Tibial nerve (tissue), 4 donors: ENCODE measurements at regions not wholly inside any gene's neighbourhood (a gene's known extent, or its start where the extent isn't known, plus 50 kb on each side); places are given as distances from the start of the nearest gene placed in this dataset.

Experiments used
- EP300 ChIP-seq, 2 donors: sonication (generic); formaldehyde crosslinking; IDR thresholded peaks; one replicate each; pipeline ENCODE4 v1.6.1; 2017; ENCODE audit warnings: antibody characterized with exemption in 2 of 2, mild to moderate bottlenecking in 1 of 2
- TF ChIP-seq, protein P1 (sequence below), 5 experiments: fragments of 200-600 bp in 3 of 5; fragments of 450-650 bp in 2 of 5; sonication (generic) in 3 of 5; IDR thresholded peaks; one replicate each; pipeline ENCODE4 v1.5.1; 2016 to 2019; ENCODE audit warnings: antibody characterized with exemption in 5 of 5, mild to moderate bottlenecking in 3 of 5, moderate library complexity in 2 of 5

DNA sequence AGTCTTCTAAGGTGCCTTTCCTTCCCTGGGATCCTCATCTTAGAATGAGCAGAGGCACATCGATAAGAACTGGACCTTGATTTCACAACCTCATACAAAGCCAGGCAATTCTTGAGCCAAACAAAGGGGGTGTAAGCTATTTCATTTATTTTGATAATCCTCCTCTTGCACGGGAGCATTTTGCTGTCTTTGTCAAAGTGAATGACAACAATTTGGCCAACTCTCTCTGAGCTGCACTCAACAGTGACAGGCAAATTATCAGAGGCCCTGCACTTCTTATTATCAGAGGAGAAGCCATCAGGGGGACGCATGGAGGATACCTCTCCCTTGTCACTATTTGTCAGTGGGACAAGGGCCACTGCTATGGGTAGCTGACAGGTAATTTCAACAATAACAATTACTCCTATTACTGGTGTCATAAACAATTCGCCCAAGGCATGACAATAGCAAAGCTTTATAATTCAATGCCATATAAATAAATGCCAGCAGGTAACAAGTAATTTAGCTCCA lies 260.4 kb downstream of the MEIS1 start:
- TF ChIP-seq, protein P1, sequence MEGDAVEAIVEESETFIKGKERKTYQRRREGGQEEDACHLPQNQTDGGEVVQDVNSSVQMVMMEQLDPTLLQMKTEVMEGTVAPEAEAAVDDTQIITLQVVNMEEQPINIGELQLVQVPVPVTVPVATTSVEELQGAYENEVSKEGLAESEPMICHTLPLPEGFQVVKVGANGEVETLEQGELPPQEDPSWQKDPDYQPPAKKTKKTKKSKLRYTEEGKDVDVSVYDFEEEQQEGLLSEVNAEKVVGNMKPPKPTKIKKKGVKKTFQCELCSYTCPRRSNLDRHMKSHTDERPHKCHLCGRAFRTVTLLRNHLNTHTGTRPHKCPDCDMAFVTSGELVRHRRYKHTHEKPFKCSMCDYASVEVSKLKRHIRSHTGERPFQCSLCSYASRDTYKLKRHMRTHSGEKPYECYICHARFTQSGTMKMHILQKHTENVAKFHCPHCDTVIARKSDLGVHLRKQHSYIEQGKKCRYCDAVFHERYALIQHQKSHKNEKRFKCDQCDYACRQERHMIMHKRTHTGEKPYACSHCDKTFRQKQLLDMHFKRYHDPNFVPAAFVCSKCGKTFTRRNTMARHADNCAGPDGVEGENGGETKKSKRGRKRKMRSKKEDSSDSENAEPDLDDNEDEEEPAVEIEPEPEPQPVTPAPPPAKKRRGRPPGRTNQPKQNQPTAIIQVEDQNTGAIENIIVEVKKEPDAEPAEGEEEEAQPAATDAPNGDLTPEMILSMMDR (IDR thresholded peaks at IDR 0.05), result no peak
- TF ChIP-seq EP300 (IDR thresholded peaks at IDR 0.05), result no peak
